DMS79 (cell line): ENCODE measurements at regions not wholly inside any gene's neighbourhood (a gene's known extent, or its start where the extent isn't known, plus 50 kb on each side); places are given as distances from the start of the nearest gene placed in this dataset.

Source experiments
- DNase-seq: peaks from one replicate; lab custom pipeline; 2025; lab: John Stamatoyannopoulos, UW

DNA sequence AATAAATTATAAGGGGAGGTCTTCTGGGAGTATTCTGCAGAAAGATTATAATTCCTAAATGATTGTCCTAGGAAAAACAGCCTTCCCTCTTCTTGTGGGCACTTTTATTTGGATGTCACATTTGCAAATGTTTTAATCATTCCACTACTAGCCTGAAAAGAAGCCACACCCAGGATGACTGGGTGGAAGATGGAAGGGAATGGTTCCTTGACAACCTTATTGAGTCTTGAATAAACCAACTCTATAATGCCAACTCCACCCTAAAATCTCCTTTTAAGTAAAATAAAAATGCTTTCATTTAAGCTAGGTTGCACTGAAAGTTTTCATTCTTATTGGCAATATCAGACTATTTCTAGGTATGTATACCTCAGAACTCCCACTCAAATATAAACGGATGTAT, 494.6 kb downstream of the RFC3 start:
- DNase-seq, result no peak

DNA sequence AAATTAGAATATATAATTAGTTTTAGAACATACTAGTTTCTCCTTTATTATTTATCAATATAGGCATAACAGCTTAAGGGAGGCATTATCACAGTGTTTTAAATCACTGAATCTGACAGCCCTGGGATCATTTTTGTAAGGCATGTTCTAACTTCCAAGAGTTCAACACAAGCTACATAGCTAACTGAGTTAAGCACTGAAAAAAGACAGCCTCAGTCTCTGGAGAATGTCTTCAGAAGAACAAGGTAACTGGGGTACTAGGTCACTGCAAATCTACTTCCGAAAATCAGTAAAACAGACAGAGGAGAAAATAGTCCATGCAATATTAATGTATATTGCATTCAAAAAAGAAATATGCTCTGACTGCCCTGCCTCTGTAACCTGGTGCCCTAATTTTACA, 502.1 kb downstream of the RFC3 start:
- DNase-seq, result no peak

DNA sequence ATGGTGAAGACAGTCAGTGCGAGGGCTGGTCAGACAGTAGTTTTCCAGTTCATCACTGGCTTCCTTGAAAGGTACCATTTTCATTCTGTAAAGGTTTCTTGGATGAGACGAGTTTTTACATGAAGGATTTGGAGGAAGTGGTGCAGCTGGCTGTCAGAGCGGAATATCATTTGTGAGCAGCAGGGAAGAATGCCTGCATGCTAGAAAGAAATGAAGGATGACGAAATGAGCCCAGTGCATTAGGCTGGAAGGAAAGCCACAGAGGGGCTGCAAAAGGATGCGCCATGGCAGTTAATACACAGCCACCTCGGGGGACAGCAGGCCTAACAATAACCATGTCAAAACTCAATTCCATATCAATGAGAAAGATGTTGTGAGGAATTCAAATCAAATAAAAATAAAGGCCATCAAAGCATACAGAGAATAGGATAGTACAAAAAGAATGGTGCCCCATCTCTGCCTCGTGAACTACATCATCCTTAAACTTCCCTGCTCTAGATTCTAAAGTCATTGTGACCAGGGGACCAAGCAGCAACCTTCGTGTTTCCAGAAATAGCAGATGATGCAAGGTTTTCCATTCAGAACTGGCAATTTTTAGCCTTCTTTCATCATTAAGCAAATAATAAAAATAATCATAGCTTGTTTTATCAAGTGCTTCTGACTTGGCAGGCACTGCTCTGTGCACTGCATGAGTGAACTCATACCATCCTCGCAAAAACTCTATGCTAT, 504.2 kb downstream of the RFC3 start:
- DNase-seq, result no peak

DNA sequence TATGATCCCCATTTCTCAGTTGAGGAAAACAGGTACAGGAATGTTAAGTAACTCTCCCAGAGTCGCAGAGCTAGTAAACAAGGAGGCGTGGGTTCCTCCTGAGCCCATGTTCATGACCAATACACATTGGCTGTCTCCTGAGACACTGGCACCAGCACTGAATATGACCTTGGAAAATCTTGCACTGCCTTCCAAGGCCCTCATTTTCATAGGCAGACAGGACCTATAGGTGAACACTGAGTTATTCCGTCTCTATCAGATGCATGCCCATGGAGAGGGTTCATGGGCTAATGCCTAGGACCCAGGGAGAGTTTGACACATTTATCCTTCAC, 504.8 kb downstream of the RFC3 start:
- no peak for DNase-seq

DNA sequence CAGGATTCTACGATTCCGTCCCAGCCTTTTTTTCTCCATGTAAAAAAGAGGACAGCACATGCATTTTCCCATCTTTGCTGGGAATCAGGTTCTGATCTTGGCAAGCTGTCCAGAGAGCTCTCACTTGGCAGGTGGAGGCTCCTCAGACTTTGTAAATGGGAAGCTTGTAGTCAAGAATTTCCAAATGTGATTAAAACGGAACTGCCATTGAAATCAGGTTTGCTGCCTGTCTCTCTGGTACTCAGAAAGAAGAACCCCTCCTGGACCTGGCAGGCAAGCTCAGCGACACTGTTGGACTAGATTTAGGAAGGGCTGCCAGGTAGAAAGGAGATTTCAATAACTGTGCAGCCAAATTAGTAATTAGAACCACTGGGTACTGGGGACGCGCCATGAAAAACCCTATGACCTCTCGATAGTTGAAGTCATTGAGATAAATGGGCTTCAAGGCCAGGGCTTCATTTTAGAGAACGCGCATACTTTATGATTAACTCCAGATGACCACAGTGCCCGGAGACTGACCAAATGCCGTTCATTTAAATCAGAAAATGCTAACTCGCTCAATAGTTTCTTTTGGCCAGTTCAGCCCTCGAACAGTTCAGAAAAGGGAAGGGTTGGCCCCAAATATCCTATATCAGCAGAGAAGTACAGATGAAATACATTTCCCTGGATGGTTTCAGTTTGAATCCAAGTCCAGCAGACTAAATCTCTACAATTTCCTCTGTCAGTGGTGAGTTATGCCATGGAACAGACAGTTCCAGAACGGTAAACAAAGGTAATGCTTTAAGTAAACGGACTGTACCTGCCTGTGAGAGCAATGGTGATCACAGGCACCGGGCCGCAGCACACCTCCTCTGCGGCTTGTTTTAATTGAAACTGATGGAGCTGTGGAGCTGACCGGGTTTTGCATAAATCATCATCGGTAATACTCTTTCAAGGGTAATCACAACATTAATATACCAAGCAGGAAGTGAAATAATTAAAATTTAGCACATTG, 517.4 kb downstream of the RFC3 start:
- no peak for DNase-seq

DNA sequence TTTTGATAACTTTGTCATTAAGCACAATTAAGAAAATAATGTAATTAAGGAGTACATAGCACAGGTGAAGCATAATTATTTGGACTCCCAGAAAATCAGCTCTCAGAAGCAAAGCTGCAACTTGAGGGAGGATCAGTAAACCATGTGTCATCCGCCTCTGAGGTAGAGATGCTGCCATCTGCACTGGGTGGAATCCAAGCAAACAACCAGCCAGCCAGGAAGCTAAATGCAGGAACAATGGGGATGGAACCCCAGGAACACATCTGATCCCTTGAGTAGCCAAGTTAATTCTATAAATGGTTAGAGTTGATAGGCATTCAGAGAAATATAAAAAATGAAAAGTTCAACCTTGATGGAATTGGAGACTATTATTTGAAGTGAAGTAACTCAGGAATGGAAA, 520.2 kb downstream of the RFC3 start:
- DNase-seq, result no peak

DNA sequence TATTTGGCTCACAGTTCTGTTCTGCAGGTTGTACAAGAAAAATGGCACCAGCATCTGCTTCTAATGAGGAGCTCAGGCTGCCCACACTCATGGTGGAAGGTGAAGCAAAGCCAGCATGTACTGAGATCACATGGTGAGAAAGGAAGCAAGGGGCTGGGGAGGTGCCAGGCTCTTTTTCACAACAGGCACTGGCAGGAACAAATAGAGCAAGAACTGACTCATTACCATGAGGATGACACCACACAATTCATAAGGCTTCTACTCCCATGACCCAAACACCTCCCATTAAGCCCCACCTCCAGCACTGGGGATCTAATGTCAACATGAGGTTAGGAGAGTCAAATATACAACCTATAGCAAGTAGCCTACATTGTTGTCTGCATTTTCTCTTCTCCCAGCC, 522.6 kb downstream of the RFC3 start:
- DNase-seq, result no peak

DNA sequence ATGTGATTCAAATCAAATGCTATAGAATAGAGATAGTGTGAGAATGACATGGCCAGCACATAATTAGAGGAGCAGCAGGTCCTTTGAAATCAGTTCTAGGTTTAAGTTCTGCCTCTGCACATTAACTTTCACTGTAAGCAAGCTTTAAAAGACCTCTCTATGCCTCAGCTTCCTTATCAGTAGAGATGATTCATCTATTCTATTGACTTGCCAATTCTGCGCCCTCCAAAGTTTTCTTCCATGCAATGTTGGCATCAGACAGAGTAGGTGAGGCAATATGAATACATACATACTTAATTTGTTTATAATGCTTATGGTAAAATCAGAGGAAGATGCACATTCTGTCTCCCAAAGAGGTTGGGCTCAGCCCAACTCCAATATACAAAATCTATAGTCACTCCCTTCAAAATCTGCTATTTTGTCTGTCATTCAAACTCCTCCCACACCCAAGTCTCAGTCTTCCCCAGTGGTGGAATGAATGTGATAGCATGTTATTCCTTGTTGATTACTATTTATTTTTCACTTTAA, 525.5 kb downstream of the RFC3 start:
- no peak for DNase-seq

DNA sequence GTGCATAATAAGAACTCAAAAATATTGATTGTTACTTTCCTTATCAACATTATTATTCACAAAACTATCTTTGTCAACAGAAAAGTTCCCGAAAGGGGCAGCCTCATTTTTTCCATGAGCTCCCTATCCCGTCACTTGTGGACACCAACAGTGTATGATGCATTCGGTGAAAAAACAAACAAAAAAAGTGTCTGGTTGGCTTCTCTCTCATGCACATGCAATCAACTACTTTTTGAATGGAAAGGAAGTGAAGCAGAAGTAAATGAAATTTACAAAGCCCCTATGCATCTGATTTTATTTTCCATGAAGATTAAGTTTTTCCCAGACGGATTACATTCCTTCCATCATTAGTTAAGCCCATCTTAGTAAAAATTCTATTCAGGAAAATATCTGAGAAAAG, 526.9 kb downstream of the RFC3 start:
- no peak for DNase-seq

DNA sequence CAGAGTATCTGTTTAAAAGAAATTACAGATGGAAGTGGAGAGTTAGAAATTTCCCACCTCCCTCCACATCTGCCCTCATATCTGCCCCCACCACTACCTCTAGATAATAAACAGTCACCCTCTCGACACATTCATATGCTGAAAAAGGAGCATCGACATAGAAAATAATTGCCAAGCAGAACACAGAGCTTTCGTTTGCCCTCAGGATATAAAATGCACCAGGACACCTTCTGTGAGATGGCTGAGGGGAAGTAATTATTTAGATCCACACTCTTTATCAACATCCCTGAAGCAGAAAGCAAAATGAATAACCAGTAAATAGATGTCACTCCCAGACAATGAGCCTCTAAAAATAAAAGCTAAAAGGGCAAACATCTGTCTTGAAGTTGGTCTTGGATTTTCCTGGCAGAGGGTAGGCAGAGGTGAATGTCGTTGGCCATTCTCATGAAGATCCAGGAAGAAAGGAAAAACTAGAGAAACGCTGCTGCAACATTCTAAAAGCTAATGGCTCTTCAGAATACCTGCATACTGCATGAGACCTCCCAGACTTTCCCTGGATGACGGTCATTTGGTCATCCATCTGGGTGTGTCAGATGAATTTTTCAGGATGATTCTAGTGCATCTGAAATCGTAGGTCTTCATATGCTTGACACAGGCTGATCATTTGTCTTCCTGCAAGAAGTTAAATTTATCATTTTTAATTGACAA, 527.5 kb downstream of the RFC3 start:
- DNase-seq, result no peak

DNA sequence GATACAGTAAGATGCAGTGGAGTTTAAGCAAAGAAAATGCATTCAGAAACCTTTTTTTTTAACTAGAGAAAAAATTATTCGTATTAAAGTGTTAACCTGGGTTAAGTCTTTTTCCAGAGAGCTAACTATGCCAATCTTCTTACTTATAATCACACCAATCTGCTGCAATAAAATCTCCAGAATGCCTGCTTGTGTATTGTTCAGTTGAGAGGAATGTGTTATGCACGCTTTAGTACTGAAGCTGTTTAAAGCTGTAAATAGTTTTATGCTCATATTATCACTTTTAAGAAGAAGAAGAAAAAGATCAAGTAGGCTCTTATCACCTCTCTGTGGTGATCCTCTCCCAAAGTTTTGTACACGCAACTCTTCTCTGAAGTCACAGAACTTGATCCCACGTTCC, 528.7 kb downstream of the RFC3 start:
- no peak for DNase-seq

DNA sequence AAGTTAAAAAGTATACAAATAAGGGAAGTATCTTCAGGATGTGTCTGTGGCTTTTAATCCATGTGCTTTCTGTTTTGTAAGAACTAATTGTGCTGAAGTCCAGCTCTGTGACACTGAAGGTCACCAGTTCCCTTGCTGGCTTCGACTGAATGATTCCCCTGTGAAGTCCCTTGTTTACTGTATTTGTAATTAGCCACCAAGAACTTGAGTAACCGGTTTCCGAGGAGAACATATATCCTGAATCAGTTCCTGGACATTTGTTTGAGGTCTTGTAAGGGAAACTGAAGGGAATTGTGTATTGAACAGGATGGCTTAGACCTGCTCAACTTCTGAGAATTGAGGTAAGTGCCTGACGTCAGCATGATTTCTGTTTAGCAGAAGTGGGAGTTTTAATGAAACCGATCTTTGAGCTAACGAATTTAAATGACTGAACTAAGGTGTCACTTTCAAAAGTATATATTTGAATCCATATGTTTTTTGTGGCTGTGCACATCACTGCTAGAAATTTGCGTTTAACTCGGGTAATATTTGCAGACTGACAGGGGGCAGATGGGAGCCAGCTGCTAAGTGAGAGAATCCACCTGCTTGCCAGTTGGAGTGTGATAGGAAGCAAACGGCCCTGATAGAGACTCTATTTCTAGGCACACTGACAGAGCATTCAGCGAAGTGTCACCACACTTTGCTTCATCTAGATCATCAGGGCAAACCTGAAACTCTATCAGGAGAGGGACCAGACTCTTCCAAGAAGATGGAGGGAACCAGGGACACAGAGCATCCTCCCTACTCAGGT, 530.0 kb downstream of the RFC3 start:
- no peak for DNase-seq

DNA sequence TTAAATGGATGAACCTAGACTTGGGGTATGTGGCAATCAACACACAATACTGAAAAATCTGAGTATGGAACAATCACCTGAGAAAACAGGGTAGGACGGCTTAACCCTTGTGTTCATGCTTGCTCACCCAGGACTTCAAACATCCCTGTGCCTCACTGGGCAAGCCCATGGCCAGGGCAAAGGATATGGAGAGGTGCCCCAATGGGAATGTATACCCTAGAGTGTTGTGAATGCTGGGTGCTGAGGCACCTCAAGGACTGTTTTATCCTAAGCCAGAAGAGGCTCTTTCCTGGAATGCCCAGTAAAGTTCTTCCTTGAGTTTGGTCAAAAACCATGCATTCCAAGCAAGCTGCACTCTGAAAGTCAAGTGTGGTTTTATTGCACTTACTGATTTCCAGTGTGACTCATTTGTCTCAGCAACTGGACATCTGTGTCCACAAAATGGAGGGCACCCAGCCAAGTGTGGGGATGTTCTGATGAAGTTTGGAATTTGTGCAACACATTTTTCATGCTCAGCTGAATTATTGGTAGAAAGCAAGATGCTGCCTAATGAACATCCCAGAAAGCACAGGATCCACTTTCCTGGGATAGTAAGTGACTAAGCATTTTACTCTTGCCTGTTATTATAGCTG, 531.3 kb downstream of the RFC3 start:
- no peak for DNase-seq

DNA sequence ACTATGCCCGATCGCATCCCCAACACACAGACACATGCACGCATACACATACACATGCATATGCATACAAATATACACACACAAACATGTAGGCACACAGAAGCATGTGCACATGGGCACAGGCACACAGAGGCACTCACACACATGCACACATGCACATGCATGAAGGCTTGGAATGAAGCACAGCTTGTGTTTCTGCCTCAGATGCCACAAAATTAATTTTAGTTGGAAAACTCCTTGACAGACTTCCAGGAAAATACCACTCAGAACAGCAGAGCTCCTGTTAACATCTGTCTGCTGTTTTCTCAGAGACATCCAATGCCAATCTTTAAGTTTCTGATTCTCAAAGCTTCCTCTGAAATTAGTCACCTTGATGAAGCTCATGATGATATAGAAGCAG, 532.7 kb downstream of the RFC3 start:
- DNase-seq, result no peak

DNA sequence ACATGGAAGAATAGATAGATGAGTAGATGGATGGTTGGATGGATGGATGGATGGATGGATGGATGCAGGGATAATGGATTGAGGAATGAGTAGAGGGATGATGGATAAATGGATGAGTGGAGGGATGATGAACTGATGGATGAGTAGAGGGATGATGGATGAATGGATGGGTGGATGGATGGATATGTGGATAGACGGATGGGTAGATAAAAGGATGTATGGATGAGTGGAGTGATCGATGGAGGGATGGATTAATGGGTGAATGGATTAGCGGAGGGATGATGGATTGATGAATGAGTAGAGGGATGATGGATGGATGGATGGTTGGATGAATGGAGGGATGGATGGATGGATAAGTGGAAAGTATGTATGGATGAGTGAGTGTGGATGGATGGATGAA, 533.2 kb downstream of the RFC3 start:
- no peak for DNase-seq

DNA sequence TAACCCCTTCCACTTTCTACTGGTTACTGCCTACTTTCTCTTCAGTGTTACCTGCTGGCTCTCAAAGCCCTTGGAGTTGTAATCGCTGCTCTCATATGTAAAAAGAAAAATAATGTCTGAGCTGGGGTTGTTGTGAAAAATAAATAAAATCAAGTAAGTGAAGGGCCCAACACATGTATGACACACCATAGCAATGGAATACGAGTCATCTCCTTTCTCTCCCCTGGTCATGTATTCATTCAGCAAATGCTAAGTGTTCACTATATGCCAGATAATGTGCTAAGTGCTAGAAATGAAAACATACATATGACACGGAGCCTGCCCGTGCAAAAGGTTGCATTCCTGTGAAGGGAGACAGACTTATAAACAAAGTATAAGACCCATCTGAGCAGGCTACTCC, 535.0 kb downstream of the RFC3 start:
- DNase-seq, result no peak

DNA sequence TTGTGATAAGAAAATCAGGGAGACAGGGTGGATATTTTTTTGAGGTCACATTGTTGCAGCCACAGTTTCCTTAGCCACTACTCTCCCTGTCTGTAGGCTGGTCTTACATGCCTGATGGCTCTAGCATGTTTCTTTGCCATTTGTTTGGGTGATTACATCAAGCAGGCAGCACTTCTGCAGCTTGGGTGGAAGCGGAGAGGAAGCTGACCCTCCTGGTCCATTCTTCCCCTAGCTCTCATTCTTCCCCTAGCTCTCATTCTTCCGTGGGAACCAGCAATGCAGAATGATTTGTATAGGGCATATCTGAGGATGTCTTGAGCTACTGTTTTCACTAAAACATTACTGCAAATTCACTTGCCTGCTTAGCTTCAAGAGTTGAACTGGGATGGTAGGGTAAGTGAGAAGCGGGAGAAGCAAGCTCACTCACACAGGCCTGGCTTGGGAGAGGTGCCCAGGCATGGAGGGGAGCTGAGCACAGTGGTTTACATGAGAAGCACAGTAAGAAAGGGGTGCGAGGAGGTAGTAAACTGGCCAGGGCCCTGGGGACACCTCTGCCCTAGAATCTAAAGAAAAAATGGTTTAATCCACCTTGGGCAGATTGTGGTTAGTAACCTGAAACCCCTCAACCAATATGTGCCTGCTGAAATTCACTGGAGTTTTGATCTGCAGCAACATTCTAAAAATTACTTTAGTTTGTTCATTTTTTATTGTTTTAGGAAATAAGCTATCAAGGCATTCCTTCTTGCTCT, 538.9 kb downstream of the RFC3 start:
- no peak for DNase-seq

DNA sequence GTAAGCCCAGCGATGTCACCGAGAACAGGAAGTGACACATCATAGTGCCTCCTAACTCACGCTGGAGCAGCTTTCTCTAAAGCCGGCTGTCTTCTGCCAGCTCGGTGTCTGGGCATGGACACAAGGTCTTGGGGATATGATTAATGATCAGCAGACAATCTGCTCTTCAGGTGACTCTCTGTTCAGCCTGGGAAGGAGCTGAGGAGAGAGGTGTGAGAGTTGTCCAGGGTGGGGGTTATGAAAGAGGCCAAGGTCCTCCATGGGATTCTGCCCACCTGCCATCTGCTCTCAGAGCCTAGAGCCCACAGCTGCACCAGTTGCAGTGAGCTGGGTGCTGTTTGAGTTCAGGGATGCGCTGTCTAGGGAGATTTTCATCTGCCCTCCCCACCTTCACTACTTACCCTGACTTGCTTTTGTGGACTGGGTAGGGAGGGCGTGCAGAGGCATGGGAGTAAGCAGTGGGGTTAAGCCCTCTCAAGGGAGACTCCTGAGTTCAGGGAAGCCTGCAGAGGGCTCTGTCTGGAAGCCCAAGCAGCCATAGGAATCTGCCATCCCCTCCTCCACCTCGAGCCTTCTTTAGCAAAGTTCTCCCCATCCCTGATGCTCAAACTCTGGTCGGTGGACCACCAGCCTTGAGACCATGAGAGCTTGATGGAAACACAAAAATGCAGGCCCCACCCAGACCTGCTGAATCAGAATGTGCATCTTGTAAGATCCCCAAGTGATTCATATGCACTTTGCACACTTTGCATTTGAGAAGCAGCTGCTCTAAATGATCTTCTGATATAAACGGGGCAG, 539.7 kb downstream of the RFC3 start:
- DNase-seq, result no peak

DNA sequence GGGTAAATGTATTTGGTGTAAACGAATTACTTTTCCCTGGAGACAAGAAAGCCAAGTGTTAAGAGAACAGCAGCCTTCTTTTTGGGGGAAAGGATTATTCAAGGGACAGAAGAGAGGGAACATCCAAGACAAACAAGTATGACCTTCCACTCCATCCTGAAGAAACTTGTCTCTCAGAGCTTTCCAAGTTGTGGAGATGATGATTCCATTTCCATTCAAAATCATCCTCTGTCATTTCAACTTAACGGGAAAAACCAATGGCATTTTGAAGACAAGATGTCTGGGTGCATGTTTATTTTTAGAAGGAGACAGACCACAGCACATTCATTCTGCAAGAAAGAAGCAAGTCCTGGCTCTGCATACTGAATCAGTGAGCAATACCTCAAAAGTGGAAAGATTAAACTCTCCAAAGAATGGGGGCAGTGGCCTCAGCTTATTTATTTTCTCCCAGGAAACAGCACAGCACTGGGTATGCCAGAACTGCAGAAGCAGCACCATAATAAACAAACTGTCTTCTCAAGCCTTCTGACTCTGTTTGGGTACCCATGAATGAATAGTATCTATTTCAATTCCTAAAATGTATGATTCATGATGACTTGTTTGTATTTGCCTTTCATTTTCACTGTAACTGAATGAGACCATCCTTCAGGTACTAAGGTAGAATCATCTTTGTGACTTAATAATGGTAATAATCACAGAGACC, 541.0 kb downstream of the RFC3 start:
- no peak for DNase-seq
